H1 (cell line): ENCODE measurements at regions not wholly inside any gene's neighbourhood (a gene's known extent, or its start where the extent isn't known, plus 50 kb on each side); places are given as distances from the start of the nearest gene placed in this dataset.

Experiments
- CBX8 ChIP-seq: fragments of 300-800, 300-1000 bp; sonication (generic); IDR thresholded peaks from 2 replicates; pipeline ENCODE4 v1.7.1; 2016; ENCODE audit warnings: low read depth, low read length, borderline replicate concordance
- NRF1 ChIP-seq: IDR thresholded peaks from 2 replicates; pipeline ENCODE4 v1.6.1; 2011; ENCODE audit warnings: mild to moderate bottlenecking, low read depth, low read length, improper control_type of control experiment
- SP1 ChIP-seq: IDR thresholded peaks from 2 replicates; pipeline ENCODE4 v1.6.1; 2011; ENCODE audit warnings: low read depth, low read length
- SUZ12 ChIP-seq: fragments of 200-600 bp; sonication (generic); IDR thresholded peaks from 2 replicates; pipeline ENCODE4 v1.6.1; 2012; ENCODE audit warnings: mild to moderate bottlenecking, inconsistent platforms, low read length, moderate library complexity, mixed read lengths
- TF ChIP-seq, protein P1 (sequence below): IDR thresholded peaks from 2 replicates; pipeline ENCODE4 v1.6.1; 2012; ENCODE audit warnings: inconsistent platforms

DNA sequence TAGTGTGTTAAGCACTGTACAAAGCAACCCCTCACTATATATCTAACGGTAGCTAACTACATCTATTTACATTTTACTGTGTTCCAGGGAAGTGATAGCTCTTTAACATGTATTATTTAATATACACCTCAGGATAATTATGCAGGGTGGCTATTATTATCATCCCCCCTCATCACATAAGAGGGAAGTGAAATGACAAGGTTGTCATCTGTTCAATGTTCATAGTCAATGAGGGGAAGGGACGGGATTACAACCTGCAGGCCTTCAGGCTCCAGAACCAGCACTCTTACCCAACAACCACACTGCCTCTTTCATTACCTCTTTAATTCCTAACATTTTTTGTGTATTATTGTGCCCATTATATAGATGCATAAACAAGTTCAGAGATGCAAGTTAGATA is 238.7 kb upstream of the ANO3 start (continued):
- TF ChIP-seq, protein P1, sequence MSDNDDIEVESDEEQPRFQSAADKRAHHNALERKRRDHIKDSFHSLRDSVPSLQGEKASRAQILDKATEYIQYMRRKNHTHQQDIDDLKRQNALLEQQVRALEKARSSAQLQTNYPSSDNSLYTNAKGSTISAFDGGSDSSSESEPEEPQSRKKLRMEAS, result no peak
- no peak for TF ChIP-seq CBX8
- no peak for TF ChIP-seq NRF1
- no peak for TF ChIP-seq SP1
- TF ChIP-seq SUZ12, result no peak
